HG03025 (cell line): ENCODE measurements at regions not wholly inside any gene's neighbourhood (a gene's known extent, or its start where the extent isn't known, plus 50 kb on each side); places are given as distances from the start of the nearest gene placed in this dataset.

Experiments
- ATAC-seq: cut with Tn5 transposase; IDR thresholded peaks from one replicate; pipeline ENCODE4 v1.9.1; 2021; ENCODE audit warnings: mild to moderate bottlenecking, moderate library complexity; ENCODE audit not compliant: unreplicated experiment, low FRiP score

DNA sequence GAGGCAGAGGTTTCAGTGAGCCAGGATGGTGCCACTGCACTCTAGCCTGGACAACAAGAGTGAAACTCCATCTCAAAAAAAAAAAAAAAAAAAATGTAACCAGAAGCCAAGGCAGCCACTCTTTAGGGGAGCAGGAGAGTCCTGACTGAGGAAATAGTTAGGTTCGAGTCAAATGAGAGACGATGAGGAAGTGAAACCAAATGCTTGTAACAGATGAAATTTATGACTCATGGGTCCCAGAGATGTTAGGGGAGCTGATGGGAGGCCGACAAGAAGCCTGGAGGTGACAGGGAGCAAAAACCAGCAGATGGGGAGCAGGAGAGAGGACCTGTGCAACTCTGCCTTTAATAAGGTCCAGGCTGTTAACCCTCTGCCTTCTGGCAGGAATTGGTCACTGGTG, 756.1 kb upstream of the DDX18 start:
- ATAC-seq, result no peak

GRCh38 chr2:117064021-117064420, 750.5 kb upstream of the DDX18 start:
- ATAC-seq, result no peak

GRCh38 chr2:117065912-117066311, 748.6 kb upstream of the DDX18 start:
- no peak for ATAC-seq

GRCh38 chr2:117067900-117068299, 746.6 kb upstream of the DDX18 start:
- ATAC-seq, result no peak

- no peak for ATAC-seq
Observed at GRCh38 chr2:117068371-117068770, 746.1 kb upstream of the DDX18 start.

- ATAC-seq, result no peak
Observed at GRCh38 chr2:117071556-117072102, 742.9 kb upstream of the DDX18 start.

DNA sequence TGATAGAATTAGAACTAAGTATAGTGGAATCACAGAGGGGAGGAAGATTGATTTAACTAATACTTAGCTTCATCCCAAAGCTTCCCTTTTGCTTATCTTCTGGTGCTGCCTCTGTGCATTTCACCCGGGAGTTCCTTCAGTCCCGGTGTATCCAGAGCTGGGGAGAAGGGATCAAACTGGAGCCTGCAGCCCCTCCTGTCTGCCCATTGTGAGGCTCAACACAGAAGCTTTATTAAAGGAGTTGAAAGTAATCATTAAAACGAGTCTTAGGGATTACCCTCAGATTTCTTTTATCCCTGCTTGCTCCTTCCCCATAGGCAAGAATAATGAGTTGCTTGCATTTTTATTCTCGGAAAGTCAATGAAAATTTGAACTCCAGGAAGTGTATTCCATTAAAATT, 739.7 kb upstream of the DDX18 start:
- ATAC-seq, result no peak

DNA sequence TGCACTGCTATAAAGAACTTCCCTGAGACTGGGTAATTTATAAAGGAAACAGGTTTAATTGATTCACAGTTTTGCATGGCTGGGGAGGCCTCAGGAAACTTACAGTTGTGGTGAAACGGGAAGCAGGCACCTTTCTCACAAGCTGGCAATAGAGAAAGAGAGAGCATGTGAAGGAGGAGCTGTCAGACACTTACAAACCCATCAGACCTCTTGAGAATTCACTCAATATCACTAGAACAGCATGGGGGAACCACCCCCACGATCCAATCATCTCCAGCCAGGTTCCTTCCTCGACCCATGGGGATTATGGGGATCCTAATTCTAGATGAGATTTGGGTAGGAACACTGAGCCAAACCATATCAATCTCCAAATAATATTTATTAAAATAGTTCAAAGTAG, 729.2 kb upstream of the DDX18 start:
- ATAC-seq, result no peak

DNA sequence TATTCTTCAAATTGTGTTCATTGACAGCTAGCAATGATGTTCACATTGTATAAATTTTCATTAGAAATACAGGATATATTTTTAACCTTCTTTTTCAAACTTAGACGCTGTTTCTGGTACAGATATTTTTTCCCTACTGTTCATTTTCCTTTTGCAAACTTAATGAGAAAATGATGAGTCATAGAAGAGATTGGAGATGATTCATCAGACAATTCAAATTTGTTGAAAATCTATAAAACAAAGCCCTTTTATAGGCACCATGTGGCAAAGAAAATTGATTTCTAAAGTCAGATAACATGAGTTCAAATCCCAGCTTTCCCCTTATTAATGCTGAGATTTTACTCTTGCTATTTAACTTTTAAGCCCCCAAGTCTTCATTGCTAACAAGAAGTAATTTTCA, 728.8 kb upstream of the DDX18 start:
- ATAC-seq, result no peak

DNA sequence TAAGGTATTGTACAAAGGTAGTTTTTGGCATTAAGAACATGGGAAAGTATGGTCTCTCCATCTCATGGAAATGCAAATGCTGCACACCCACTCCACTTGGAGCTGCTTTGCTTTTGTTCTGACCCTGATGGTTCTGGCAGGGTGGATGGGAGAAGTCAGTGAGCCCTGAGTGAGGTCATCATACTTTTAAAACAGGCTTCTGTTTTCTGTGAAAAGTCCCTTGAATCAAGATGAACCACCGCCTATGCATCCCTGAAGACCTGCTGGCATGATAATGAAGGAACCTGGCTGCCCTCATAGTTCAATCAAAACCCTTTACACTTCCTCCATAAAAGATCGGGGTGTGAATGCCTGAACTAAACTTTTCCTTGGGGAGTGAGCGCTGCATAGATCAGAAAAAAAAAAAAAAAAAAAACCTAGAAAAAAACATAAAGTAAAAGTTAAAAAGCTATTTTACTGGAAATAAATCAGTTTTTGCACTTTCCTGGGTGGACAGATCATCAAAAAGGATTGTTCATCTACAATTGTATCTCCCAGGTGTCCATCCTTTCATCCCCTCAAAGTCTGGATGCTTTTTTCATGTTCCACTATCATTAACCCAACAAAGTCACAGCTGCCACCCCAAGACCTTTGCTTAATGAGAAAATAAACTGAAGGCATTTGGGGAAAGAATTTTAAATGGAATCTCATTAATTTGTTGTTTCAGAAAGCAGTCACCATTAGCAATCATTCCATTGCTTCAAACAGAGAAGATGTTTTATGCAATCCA, 728.1 kb upstream of the DDX18 start:
- no peak for ATAC-seq

- ATAC-seq, result no peak
Observed at GRCh38 chr2:117086943-117087250, 727.6 kb upstream of the DDX18 start.

GRCh38 chr2:117087535-117088291, 726.8 kb upstream of the DDX18 start:
- no peak for ATAC-seq

DNA sequence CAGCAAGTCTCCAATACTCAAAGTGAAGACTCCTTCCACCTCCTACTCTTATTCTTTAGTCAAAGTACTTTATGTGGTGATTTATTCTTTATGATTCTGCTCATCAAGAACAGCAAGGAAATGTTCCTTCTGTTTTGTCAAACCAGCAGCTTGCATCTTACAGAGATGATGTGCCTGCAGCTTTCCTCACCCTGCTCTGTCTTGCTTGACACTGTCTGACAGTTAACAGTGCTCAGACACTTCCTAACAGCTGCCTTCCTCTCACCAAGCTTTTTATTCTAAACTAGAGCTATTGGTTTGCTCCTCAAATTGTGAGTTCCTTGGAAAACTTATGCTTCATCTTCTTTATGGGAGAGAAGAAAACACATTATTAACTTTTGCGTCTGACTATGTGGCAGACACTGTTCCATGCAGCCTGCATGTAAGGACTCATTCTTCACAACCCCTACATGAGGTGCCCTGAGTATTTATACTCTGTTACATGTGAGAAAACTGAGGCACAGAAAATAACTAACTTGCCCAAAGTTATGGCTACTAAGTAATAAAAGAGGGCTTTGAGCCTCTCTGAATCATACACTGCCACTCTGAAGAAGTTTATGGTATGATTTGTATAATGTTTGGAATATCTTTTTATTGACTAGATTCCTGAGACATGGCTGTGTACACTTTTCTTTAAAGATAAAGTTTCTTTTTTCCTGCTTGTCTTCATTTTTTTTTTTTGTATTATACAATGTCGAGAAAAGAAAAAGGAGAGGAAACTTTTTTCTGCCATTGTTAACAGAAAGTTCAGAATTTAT, 723.3 kb upstream of the DDX18 start:
- ATAC-seq, result no peak

GRCh38 chr2:117101613-117102012, 712.9 kb upstream of the DDX18 start:
- no peak for ATAC-seq

DNA sequence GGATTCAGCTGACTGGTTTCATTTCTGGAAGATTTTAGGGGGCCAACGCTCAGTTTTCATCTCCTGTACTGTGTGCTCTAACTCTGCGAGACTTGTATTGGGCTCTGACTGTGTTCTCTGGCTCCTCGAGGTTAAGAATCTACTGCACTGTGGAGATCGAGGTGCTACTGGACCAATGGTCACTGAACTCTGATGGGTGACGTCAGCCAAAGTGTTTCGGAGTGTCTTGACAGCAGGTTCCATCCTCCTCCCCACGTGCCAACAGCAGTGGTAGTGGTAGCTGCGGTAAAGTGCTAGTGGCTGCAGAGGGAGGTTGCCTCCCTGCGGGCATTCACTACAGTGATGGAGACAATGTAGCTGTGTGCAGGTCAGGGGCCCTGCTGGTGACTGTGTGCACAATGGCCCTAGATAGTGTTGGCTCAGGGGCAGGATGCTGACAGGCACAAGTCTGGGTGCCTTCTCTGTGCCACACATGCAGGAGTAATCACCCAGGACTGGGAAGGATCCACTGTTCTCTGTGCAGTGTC, 705.7 kb upstream of the DDX18 start:
- no peak for ATAC-seq

- ATAC-seq, result no peak
Observed at GRCh38 chr2:117118994-117119393, 695.5 kb upstream of the DDX18 start.

- no peak for ATAC-seq
Observed at GRCh38 chr2:117123362-117123761, 691.1 kb upstream of the DDX18 start.

GRCh38 chr2:117126656-117127055, 687.8 kb upstream of the DDX18 start:
- no peak for ATAC-seq

DNA sequence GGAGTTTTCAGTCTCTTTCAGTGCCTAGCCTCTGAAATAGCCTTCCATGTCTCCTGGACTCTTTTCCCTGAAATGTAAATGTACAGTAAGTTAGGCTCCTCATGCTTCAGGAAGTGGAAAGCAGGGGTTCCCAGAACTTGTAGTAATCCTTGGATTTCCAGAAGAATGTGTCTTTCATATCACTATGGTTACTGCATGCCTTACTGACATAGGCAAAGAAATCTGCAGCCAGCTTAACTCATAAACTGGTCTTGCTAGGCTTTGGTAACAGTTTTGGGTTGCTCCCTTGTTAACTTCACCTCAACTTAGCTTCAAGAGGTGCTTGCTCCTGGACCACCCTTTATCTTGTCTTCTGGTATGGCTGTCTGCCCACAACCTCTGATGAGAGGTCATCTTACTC, 686.8 kb upstream of the DDX18 start:
- ATAC-seq, result no peak

- ATAC-seq, result no peak
Observed at GRCh38 chr2:117128461-117128860, 686.0 kb upstream of the DDX18 start.

- no peak for ATAC-seq
Observed at GRCh38 chr2:117137371-117137770, 677.1 kb upstream of the DDX18 start.
